HepG2 (cell line): ENCODE measurements at regions not wholly inside any gene's neighbourhood (a gene's known extent, or its start where the extent isn't known, plus 50 kb on each side); places are given as distances from the start of the nearest gene placed in this dataset.

Experiments used
- CEBPB ChIP-seq: IDR thresholded peaks from 2 replicates; pipeline ENCODE4 v1.6.1; 2011; ENCODE audit warnings: low read depth, low read length, improper control_type of control experiment, borderline replicate concordance
- GZF1 ChIP-seq: sonication (generic); formaldehyde crosslinking; IDR thresholded peaks from 2 replicates; pipeline ENCODE4 v1.5.1; 2020; ENCODE audit warnings: mild to moderate bottlenecking, missing genetic modification reagents
- MED8 ChIP-seq: sonication (generic); formaldehyde crosslinking; IDR thresholded peaks from 2 replicates; pipeline ENCODE4 v1.8.1; 2023; ENCODE audit warnings: mild to moderate bottlenecking, missing genetic modification reagents; ENCODE audit not compliant: insufficient replicate concordance
- SOX13 ChIP-seq, 3 experiments: fragments of 450-650 bp in 1 of 3; sonication (generic) in 1 of 3; formaldehyde crosslinking in 1 of 3; IDR thresholded peaks in 2 of 3; conservative IDR thresholded peaks in 1 of 3; 2 replicates each; pipeline versions ENCODE4 v1.5.0 to v1.6.1; 2016 to 2020; ENCODE audit warnings: antibody characterized with exemption in 1 of 3, mild to moderate bottlenecking in 1 of 3, missing compliant biosample characterization in 1 of 3, missing genetic modification reagents in 1 of 3, moderate library complexity in 1 of 3
- SOX5 ChIP-seq: IDR thresholded peaks from 2 replicates; pipeline ENCODE4 v1.6.1; 2016; ENCODE audit warnings: borderline replicate concordance
- ZNF780A ChIP-seq: sonication (generic); formaldehyde crosslinking; IDR thresholded peaks from 2 replicates; pipeline ENCODE4 v1.8.0; 2022; ENCODE audit warnings: mild to moderate bottlenecking, missing genetic modification reagents, moderate library complexity
- TF ChIP-seq, protein P1 (sequence below), 2 experiments: sonication (generic) in 1 of 2; formaldehyde crosslinking in 1 of 2; IDR thresholded peaks; 2 replicates each; pipeline versions ENCODE4 v1.6.1 to v1.9.0; 2014 to 2022; ENCODE audit warnings: antibody characterized with exemption in 1 of 2, borderline replicate concordance in 1 of 2, inconsistent platforms in 1 of 2, low read depth in 1 of 2, missing genetic modification reagents in 1 of 2
- TF ChIP-seq, protein P2 (sequence below): sonication (generic); formaldehyde crosslinking; IDR thresholded peaks from 2 replicates; pipeline ENCODE4 v1.4.0; 2020; ENCODE audit warnings: mild to moderate bottlenecking, missing genetic modification reagents
- TF ChIP-seq, protein P3 (sequence below): IDR thresholded peaks from 2 replicates; pipeline ENCODE4 v1.4.0; 2020; ENCODE audit warnings: mild to moderate bottlenecking, missing genetic modification reagents

DNA sequence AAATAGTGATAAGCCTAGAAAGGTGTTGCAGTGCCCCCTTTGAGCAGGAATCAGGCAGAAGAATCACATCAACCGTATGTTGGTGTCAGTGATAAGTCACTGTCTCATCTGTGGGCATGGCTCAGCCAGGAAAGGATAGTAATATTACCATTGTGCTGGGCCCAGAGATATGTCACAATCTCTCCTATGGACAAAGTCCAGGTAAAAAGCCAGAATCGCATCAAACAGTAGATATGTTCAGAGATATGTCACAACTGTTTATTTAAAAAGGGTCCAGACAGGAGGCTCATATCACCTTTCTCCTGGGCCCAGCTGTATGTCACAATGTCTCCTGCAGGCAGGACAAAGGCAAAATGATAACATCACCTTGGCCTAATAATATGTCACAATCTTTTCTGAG, 241.4 kb downstream of the RPS4Y2 start (continued):
- TF ChIP-seq, protein P1, sequence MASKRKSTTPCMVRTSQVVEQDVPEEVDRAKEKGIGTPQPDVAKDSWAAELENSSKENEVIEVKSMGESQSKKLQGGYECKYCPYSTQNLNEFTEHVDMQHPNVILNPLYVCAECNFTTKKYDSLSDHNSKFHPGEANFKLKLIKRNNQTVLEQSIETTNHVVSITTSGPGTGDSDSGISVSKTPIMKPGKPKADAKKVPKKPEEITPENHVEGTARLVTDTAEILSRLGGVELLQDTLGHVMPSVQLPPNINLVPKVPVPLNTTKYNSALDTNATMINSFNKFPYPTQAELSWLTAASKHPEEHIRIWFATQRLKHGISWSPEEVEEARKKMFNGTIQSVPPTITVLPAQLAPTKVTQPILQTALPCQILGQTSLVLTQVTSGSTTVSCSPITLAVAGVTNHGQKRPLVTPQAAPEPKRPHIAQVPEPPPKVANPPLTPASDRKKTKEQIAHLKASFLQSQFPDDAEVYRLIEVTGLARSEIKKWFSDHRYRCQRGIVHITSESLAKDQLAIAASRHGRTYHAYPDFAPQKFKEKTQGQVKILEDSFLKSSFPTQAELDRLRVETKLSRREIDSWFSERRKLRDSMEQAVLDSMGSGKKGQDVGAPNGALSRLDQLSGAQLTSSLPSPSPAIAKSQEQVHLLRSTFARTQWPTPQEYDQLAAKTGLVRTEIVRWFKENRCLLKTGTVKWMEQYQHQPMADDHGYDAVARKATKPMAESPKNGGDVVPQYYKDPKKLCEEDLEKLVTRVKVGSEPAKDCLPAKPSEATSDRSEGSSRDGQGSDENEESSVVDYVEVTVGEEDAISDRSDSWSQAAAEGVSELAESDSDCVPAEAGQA (IDR thresholded peaks at IDR 0.05; ENCODE audit: low read depth) = no peak
- TF ChIP-seq, protein P1 (CRISPR knock-in tag; IDR thresholded peaks at IDR 0.05; ENCODE audit: borderline replicate concordance) = no peak
- TF ChIP-seq SOX5 (CRISPR knock-in tag) (peak; percentile 74; the same call in 1 of the 2 replicates), GZF1 (CRISPR knock-in tag) (no peak), MED8 (CRISPR knock-in tag) (no peak), CEBPB (peak; percentile 82), ZNF780A (CRISPR knock-in tag) (no peak), SOX13 (IDR thresholded peaks at IDR 0.05) (no peak), SOX13 (CRISPR knock-in tag; conservative IDR thresholded peaks at IDR 0.05 in 1 of 2, IDR thresholded peaks at IDR 0.05 in 1 of 2) (peak in 1 of 2 experiments; percentile 85; a peak in 2 of 4 replicates)
- TF ChIP-seq, protein P2, sequence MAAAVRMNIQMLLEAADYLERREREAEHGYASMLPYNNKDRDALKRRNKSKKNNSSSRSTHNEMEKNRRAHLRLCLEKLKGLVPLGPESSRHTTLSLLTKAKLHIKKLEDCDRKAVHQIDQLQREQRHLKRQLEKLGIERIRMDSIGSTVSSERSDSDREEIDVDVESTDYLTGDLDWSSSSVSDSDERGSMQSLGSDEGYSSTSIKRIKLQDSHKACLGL (CRISPR knock-in tag) = no peak
- TF ChIP-seq, protein P3, sequence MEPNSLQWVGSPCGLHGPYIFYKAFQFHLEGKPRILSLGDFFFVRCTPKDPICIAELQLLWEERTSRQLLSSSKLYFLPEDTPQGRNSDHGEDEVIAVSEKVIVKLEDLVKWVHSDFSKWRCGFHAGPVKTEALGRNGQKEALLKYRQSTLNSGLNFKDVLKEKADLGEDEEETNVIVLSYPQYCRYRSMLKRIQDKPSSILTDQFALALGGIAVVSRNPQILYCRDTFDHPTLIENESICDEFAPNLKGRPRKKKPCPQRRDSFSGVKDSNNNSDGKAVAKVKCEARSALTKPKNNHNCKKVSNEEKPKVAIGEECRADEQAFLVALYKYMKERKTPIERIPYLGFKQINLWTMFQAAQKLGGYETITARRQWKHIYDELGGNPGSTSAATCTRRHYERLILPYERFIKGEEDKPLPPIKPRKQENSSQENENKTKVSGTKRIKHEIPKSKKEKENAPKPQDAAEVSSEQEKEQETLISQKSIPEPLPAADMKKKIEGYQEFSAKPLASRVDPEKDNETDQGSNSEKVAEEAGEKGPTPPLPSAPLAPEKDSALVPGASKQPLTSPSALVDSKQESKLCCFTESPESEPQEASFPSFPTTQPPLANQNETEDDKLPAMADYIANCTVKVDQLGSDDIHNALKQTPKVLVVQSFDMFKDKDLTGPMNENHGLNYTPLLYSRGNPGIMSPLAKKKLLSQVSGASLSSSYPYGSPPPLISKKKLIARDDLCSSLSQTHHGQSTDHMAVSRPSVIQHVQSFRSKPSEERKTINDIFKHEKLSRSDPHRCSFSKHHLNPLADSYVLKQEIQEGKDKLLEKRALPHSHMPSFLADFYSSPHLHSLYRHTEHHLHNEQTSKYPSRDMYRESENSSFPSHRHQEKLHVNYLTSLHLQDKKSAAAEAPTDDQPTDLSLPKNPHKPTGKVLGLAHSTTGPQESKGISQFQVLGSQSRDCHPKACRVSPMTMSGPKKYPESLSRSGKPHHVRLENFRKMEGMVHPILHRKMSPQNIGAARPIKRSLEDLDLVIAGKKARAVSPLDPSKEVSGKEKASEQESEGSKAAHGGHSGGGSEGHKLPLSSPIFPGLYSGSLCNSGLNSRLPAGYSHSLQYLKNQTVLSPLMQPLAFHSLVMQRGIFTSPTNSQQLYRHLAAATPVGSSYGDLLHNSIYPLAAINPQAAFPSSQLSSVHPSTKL (CRISPR knock-in tag) = peak; percentile 62
- TF ChIP-seq, all 625 proteins: peak for 13
